ENCODE measurements at regions not wholly inside any gene's neighbourhood (a gene's known extent, or its start where the extent isn't known, plus 50 kb on each side); places are given as distances from the start of the nearest gene placed in this dataset.

GRCh38 chr4:43362875-43363636 lies 470.5 kb downstream of the GRXCR1 start:
- Histone ChIP-seq H3K36me3 (ENCODE audit: control insufficient read depth in 2 of 2, extremely low read depth in 1 of 2, insufficient read depth in 1 of 2, low read length in 1 of 2) (no peaks in the 10 kb centered on the region), H3K27ac (ENCODE audit: low read length) (no peak overlapping the region), H3K4me3 (ENCODE audit: control insufficient read depth in 1 of 2, extremely low read depth in 1 of 2, low read length in 1 of 2) (no peak overlapping the region), H3K9me3 (no peaks in the 10 kb centered on the region), H3K27me3 (replicated peaks in 1 of 2; ENCODE audit: control insufficient read depth in 2 of 2, extremely low read depth in 1 of 2, insufficient read depth in 2 of 2, low read length in 1 of 2) (no peaks in the 10 kb centered on the region), H3K4me1 (ENCODE audit: control insufficient read depth in 1 of 2, extremely low read depth in 1 of 2, insufficient read depth in 2 of 2, low read length in 2 of 2) (no peaks in the 10 kb centered on the region)
- Mint-ChIP-seq H3K36me3 (no peaks in the 10 kb centered on the region), H3K27ac (no peak overlapping the region), H3K4me1 (no peaks in the 10 kb centered on the region), H3K4me3 (no peak overlapping the region), H3K27me3 (no peaks in the 10 kb centered on the region), H3K9me3 (peaks cover 0 to 3% (median 2%) of the 10 kb centered on the region in 3 donors)
- ChIA-PET CTCF (no interaction called here), POLR2A (no interaction called here)
- DNase-seq (no peak), ATAC-seq (replicated peaks in 1 of 4) (no peak)
- WGBS (ENCODE audit: insufficient coverage): no CpG with 5 or more reads among the region's 1 CpG

GRCh38 chr4:43369036-43369594 lies 476.6 kb downstream of the GRXCR1 start:
- ChIA-PET POLR2A (no interaction called here), CTCF (no interaction called here)
- H3K27ac ChIP-seq (ENCODE audit: low read length): no peak overlapping the region
- no peaks in the 10 kb centered on the region for H3K27me3 ChIP-seq (replicated peaks in 1 of 2; ENCODE audit: control insufficient read depth in 2 of 2, extremely low read depth in 1 of 2, insufficient read depth in 2 of 2, low read length in 1 of 2)
- H3K9me3 Mint-ChIP-seq: peaks cover 0 to 16% (median 12%) of the 10 kb centered on the region in 3 donors
- H3K4me3 ChIP-seq (ENCODE audit: control insufficient read depth in 1 of 2, extremely low read depth in 1 of 2, low read length in 1 of 2): no peak overlapping the region
- H3K4me3 Mint-ChIP-seq: no peak overlapping the region
- no peak for ATAC-seq (replicated peaks in 1 of 4)
- H3K4me1 Mint-ChIP-seq: no peaks in the 10 kb centered on the region
- no peaks in the 10 kb centered on the region for H3K36me3 Mint-ChIP-seq
- H3K4me1 ChIP-seq (ENCODE audit: control insufficient read depth in 1 of 2, extremely low read depth in 1 of 2, insufficient read depth in 2 of 2, low read length in 2 of 2): no peaks in the 10 kb centered on the region
- H3K27me3 Mint-ChIP-seq: no peaks in the 10 kb centered on the region
- WGBS (ENCODE audit: insufficient coverage): 60% methylated on average over 1 of the region's 4 CpGs
- peaks cover 2% of the 10 kb centered on the region for H3K9me3 ChIP-seq
- no peak overlapping the region for H3K27ac Mint-ChIP-seq
- DNase-seq: no peak
- no peaks in the 10 kb centered on the region for H3K36me3 ChIP-seq (ENCODE audit: control insufficient read depth in 2 of 2, extremely low read depth in 1 of 2, insufficient read depth in 1 of 2, low read length in 1 of 2)

GRCh38 chr4:43373201-43373600 lies 480.7 kb downstream of the GRXCR1 start:
- CTCF ChIA-PET: no interaction called here
- DNase-seq (no peak), ATAC-seq (replicated peaks in 1 of 4) (no peak)
- no peak overlapping the region for H3K27ac ChIP-seq (ENCODE audit: low read length)
- POLR2A ChIA-PET: no interaction called here
- H3K4me1 ChIP-seq (ENCODE audit: control insufficient read depth in 1 of 2, extremely low read depth in 1 of 2, insufficient read depth in 2 of 2, low read length in 2 of 2): no peaks in the 10 kb centered on the region
- Mint-ChIP-seq H3K36me3 (no peaks in the 10 kb centered on the region), H3K4me1 (no peaks in the 10 kb centered on the region), H3K27me3 (no peaks in the 10 kb centered on the region), H3K9me3 (peaks cover 6 to 20% (median 15%) of the 10 kb centered on the region in 3 donors), H3K4me3 (no peak overlapping the region), H3K27ac (no peak overlapping the region)
- H3K36me3 ChIP-seq (ENCODE audit: control insufficient read depth in 2 of 2, extremely low read depth in 1 of 2, insufficient read depth in 1 of 2, low read length in 1 of 2): no peaks in the 10 kb centered on the region
- no CpG with 5 or more reads among the region's 1 CpG for WGBS (ENCODE audit: insufficient coverage)
- no peaks in the 10 kb centered on the region for H3K27me3 ChIP-seq (replicated peaks in 1 of 2; ENCODE audit: control insufficient read depth in 2 of 2, extremely low read depth in 1 of 2, insufficient read depth in 2 of 2, low read length in 1 of 2)
- H3K9me3 ChIP-seq: peaks cover 2% of the 10 kb centered on the region
- H3K4me3 ChIP-seq (ENCODE audit: control insufficient read depth in 1 of 2, extremely low read depth in 1 of 2, low read length in 1 of 2): no peak overlapping the region

GRCh38 chr4:43374216-43374751 lies 481.8 kb downstream of the GRXCR1 start:
- ChIA-PET POLR2A (no interaction called here), CTCF (no interaction called here)
- Mint-ChIP-seq H3K27ac (no peak overlapping the region), H3K9me3 (peaks cover 6 to 20% (median 15%) of the 10 kb centered on the region in 3 donors), H3K36me3 (no peaks in the 10 kb centered on the region), H3K27me3 (no peaks in the 10 kb centered on the region), H3K4me1 (no peaks in the 10 kb centered on the region), H3K4me3 (no peak overlapping the region)
- Histone ChIP-seq H3K27ac (ENCODE audit: low read length) (no peak overlapping the region), H3K4me3 (ENCODE audit: control insufficient read depth in 1 of 2, extremely low read depth in 1 of 2, low read length in 1 of 2) (no peak overlapping the region), H3K4me1 (ENCODE audit: control insufficient read depth in 1 of 2, extremely low read depth in 1 of 2, insufficient read depth in 2 of 2, low read length in 2 of 2) (no peaks in the 10 kb centered on the region), H3K27me3 (replicated peaks in 1 of 2; ENCODE audit: control insufficient read depth in 2 of 2, extremely low read depth in 1 of 2, insufficient read depth in 2 of 2, low read length in 1 of 2) (no peaks in the 10 kb centered on the region), H3K36me3 (ENCODE audit: control insufficient read depth in 2 of 2, extremely low read depth in 1 of 2, insufficient read depth in 1 of 2, low read length in 1 of 2) (no peaks in the 10 kb centered on the region), H3K9me3 (peaks cover 2% of the 10 kb centered on the region)
- no peak for ATAC-seq (replicated peaks in 1 of 4)
- DNase-seq: no peak
- no CpG with 5 or more reads among the region's 1 CpG for WGBS (ENCODE audit: insufficient coverage)

GRCh38 chr4:43379016-43379415 lies 486.5 kb downstream of the GRXCR1 start:
- no peak for DNase-seq
- H3K4me3 ChIP-seq (ENCODE audit: control insufficient read depth in 1 of 2, extremely low read depth in 1 of 2, low read length in 1 of 2): no peak overlapping the region
- no peak for ATAC-seq (replicated peaks in 1 of 4)
- peaks cover under 1% of the 10 kb centered on the region for H3K9me3 ChIP-seq
- ChIA-PET CTCF (interaction anchor here in 1 of 2 donors (0.6 kb wide), 1 partner anchor 1468 kb away, joined by 3 read pairs; no protein-coding TSS in a partner anchor), POLR2A (interaction anchor here in 1 of 2 donors (0.6 kb wide), 1 partner anchor 79 kb away, joined by 3 read pairs; no protein-coding TSS in a partner anchor)
- no peaks in the 10 kb centered on the region for H3K36me3 ChIP-seq (ENCODE audit: control insufficient read depth in 2 of 2, extremely low read depth in 1 of 2, insufficient read depth in 1 of 2, low read length in 1 of 2)
- peaks cover 6 to 30% (median 8%) of the 10 kb centered on the region in 3 donors for H3K9me3 Mint-ChIP-seq
- H3K4me3 Mint-ChIP-seq: no peak overlapping the region
- no peak overlapping the region for H3K27ac ChIP-seq (ENCODE audit: low read length)
- no CpG with 5 or more reads among the region's 1 CpG for WGBS (ENCODE audit: insufficient coverage)
- H3K36me3 Mint-ChIP-seq: no peaks in the 10 kb centered on the region
- H3K27me3 Mint-ChIP-seq: no peaks in the 10 kb centered on the region
- no peaks in the 10 kb centered on the region for H3K4me1 ChIP-seq (ENCODE audit: control insufficient read depth in 1 of 2, extremely low read depth in 1 of 2, insufficient read depth in 2 of 2, low read length in 2 of 2)
- H3K27ac Mint-ChIP-seq: no peak overlapping the region
- H3K27me3 ChIP-seq (replicated peaks in 1 of 2; ENCODE audit: control insufficient read depth in 2 of 2, extremely low read depth in 1 of 2, insufficient read depth in 2 of 2, low read length in 1 of 2): no peaks in the 10 kb centered on the region
- no peaks in the 10 kb centered on the region for H3K4me1 Mint-ChIP-seq

- 100% methylated on average over 1 of the region's 2 CpGs for WGBS (ENCODE audit: insufficient coverage)
- Histone ChIP-seq H3K27ac (ENCODE audit: low read length) (no peak overlapping the region), H3K4me1 (ENCODE audit: control insufficient read depth in 1 of 2, extremely low read depth in 1 of 2, insufficient read depth in 2 of 2, low read length in 2 of 2) (no peaks in the 10 kb centered on the region), H3K9me3 (no peaks in the 10 kb centered on the region), H3K4me3 (ENCODE audit: control insufficient read depth in 1 of 2, extremely low read depth in 1 of 2, low read length in 1 of 2) (no peak overlapping the region), H3K27me3 (replicated peaks in 1 of 2; ENCODE audit: control insufficient read depth in 2 of 2, extremely low read depth in 1 of 2, insufficient read depth in 2 of 2, low read length in 1 of 2) (no peaks in the 10 kb centered on the region), H3K36me3 (ENCODE audit: control insufficient read depth in 2 of 2, extremely low read depth in 1 of 2, insufficient read depth in 1 of 2, low read length in 1 of 2) (no peaks in the 10 kb centered on the region)
- Mint-ChIP-seq H3K36me3 (no peaks in the 10 kb centered on the region), H3K27ac (no peak overlapping the region), H3K27me3 (no peaks in the 10 kb centered on the region), H3K4me1 (no peaks in the 10 kb centered on the region), H3K9me3 (peaks cover 8 to 28% (median 8%) of the 10 kb centered on the region in 3 donors), H3K4me3 (no peak overlapping the region)
- no peak for ATAC-seq (replicated peaks in 1 of 4)
- DNase-seq: no peak
- ChIA-PET CTCF (no interaction called here), POLR2A (interaction anchor here in 1 of 2 donors (0.6 kb wide), 1 partner anchor 104 kb away, joined by 5 read pairs; no protein-coding TSS in a partner anchor)
These were observed 487.6 kb downstream of the GRXCR1 start for GRCh38 chr4:43380093-43380492.

All from T-cell (primary cell).